GM21381 (cell line): ENCODE measurements at regions not wholly inside any gene's neighbourhood (a gene's known extent, or its start where the extent isn't known, plus 50 kb on each side); places are given as distances from the start of the nearest gene placed in this dataset.

Experiments used
- ATAC-seq: cut with Tn5 transposase; IDR thresholded peaks from one replicate; pipeline ENCODE4 v1.9.1; 2021; ENCODE audit warnings: mild to moderate bottlenecking, moderate library complexity; ENCODE audit not compliant: unreplicated experiment

- no peak for ATAC-seq
Observed at GRCh38 chr11:30153008-30153407, 77.8 kb upstream of the FSHB start.

- ATAC-seq = no peak
Observed at GRCh38 chr11:30155428-30155827, 75.4 kb upstream of the FSHB start.

- ATAC-seq = no peak
Observed at GRCh38 chr11:30159546-30159945, 71.3 kb upstream of the FSHB start.

GRCh38 chr11:30165652-30166051 is 65.2 kb upstream of the FSHB start:
- ATAC-seq = no peak

GRCh38 chr11:30171661-30172060 is 59.2 kb upstream of the FSHB start:
- no peak for ATAC-seq

- ATAC-seq = no peak
Observed at GRCh38 chr11:30172158-30172557, 58.7 kb upstream of the FSHB start.

- no peak for ATAC-seq
Observed at GRCh38 chr11:30172883-30173311, 57.9 kb upstream of the FSHB start.

GRCh38 chr11:30174265-30175020 is 56.4 kb upstream of the FSHB start:
- no peak for ATAC-seq
